Ammon's horn (tissue), 1 donor: ENCODE measurements at regions not wholly inside any gene's neighbourhood (a gene's known extent, or its start where the extent isn't known, plus 50 kb on each side); places are given as distances from the start of the nearest gene placed in this dataset.
"Not testable (repeated sequence)": the region's sequence is repeated elsewhere in the genome, so short reads cannot be mapped to it uniquely, and the experiment has no call there.

Experiments
- DNase-seq: peaks from one replicate; pipeline ENCODE4 v3.0.0-alpha.2; 2016; ENCODE audit warnings: low spot score

- no peak for DNase-seq
Measured at GRCh38 chr12:127473766-127474165, 793.2 kb upstream of the TMEM132C start.

- DNase-seq, result no peak
Measured at GRCh38 chr12:127479256-127479655, 787.7 kb upstream of the TMEM132C start.

DNA sequence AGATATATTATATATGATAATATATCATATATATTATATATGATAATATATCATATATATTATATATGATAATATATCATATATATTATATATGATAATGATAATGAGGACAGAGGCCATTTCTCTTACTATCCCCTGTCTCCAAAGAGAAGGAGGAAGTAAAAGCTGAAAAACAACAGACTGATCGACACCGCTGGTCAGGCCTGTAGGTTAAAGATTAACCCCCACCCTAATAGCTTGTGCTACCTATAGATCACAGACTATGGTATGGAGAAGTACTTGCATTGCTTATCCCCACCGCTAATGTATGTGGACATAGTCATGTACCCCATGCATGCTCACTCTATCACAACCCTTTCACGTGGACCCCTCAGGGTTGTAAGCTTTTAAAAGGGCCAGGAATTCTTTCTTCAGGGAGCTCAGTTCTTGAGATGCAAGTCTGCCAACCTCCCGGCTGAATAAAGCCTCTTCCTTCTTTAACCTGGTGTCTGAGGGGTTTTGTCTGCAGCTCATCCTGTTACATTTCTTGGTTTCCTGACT is 786.1 kb upstream of the TMEM132C start:
- DNase-seq, result no peak

GRCh38 chr12:127482950-127483349 is 784.0 kb upstream of the TMEM132C start:
- DNase-seq, result no peak

- no peak for DNase-seq
Measured at GRCh38 chr12:127485528-127485927, 781.4 kb upstream of the TMEM132C start.

GRCh38 chr12:127487031-127487430 is 779.9 kb upstream of the TMEM132C start:
- DNase-seq, result no peak

- DNase-seq, result no peak
Measured at GRCh38 chr12:127489061-127489460, 777.9 kb upstream of the TMEM132C start.

GRCh38 chr12:127494961-127495915 is 771.7 kb upstream of the TMEM132C start:
- peak; percentile 9 for DNase-seq

GRCh38 chr12:127496255-127496654 is 770.7 kb upstream of the TMEM132C start:
- no peak for DNase-seq

DNA sequence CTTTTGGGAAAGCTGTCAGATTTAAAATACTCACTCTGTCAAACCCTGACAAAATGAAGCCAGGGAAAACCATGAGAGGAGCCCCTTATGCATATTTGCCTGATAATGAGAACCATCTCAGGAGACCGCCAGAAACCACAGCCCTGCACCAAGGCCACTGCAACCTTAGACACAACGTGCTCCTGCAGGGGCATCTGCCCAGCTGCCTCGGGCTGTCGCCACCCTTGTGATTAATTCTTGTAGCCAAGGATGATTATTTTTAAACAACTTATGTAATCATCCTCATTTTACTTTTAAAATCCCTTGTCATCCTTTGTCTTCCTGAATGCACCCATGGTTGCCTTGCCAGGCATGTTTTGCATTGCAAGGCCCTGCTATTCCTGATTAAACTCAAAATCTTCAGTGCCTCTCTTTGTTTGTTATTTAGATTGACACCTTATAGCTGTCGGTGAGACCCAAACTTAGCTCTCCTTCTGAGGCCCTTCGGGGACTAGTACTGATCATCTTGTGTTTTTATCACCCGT is 766.4 kb upstream of the TMEM132C start:
- no peak for DNase-seq

DNA sequence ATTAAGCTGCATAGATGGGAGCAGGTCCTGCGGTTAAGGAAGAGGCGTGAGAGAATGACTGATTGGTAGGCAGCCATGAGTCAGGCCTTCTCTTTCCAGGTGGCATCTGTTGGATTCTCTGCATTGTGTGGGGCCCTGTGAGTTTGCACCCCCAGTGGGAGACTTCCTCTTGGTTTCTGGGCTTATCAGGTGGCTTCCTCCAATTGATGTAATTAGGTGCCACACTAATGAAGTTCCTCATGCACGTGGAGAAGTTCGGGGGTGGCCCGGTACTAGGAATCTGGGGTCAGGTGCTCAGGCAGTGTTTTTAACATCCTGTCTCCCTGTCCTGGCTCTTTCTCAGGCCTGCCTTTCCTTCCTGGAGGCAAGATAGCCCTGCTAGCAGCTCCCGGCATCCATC is 765.1 kb upstream of the TMEM132C start:
- DNase-seq, result no peak

GRCh38 chr12:127503246-127503645 is 763.7 kb upstream of the TMEM132C start:
- no peak for DNase-seq

DNA sequence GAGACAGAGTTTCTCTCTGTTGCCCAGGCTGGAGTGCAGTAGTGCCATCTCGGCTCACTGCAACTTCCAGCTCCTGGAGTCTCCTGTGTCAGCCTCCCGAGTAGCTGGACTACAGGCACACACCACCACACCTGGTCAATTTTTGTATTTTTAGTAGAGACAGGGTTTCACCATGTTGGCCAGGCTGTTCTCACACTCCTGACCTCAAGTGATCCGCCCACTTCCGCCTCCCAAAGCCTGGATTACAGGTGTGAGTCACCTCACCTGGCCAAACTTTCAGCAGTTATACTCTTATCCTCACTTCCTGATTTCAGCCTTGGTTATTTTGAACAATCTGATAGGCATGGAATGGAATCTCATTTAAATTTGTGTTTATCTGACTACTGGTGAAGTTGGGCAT is 763.0 kb upstream of the TMEM132C start:
- not testable (repeated sequence) for DNase-seq

- no peak for DNase-seq
Measured at GRCh38 chr12:127504874-127505273, 762.1 kb upstream of the TMEM132C start.

DNA sequence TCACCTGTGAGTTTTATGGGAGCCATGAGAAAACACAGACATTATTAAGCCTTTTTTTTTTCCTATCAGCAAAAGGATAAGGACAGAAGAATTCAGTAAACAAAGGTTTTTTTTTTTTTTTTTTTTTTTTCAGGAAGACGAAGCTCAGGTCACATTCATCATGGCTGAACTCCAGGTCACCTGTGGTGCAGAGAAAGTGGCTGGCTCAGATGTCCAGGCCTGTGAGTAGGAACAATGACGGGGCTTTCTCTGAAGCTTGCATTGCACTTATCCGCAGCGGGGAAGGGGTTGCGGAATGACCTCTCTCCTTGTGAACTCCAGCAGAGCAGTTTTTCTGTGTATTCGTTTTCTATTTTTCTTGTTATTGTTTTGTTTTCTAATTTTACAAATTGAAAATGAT is 759.6 kb upstream of the TMEM132C start:
- DNase-seq, result no peak

DNA sequence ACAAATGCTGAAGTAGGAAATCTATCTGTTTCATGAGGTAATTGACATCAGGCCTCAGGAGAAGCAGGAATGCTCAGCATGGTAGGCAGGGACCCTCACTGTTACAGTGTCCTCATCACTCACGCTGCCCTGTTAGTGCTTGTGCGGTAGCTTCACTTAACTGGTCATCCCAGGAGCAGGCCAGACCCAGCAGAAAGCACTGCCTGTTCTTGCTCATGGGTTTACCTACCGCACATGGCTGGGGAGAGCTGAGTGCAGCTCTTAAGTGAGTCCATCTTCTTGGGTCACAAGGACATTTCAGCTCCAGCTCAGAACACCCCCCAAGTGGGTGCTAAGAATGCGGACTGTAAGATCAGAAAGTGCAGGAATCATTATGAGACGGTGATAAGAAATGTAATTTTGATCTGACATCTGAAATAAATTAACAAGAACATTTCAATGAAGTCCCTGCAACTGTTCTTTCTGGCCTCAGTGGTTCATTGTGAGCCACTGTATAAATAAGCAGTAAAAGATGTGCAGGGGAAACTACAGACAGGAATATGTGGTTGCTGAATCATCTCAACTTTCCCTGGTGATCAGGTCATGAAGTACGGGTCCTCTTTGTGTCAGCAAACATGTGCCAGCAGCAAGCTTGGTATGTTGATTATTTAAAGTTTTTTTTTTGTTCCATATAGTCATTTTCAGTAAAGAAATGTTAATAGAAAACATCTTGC is 757.7 kb upstream of the TMEM132C start:
- DNase-seq, result no peak

DNA sequence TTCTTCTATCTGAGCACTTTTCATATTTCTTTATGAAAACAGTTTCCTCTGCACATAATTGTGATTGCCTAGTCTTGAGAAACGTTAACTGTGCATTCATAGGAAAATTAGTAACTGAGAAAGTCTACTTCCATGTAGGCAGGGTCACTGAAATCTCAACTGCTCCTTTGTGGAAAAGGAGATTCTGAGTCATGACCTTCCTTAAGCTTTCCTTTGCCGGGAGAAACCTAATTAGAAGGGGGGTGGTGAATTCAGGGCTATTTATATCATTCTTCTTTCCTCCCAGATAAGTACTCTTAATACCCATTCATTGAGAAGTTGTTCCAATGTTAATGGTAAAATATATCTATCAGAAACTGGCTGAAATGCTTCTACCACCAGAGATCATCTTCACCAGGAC is 751.0 kb upstream of the TMEM132C start:
- DNase-seq, result no peak

DNA sequence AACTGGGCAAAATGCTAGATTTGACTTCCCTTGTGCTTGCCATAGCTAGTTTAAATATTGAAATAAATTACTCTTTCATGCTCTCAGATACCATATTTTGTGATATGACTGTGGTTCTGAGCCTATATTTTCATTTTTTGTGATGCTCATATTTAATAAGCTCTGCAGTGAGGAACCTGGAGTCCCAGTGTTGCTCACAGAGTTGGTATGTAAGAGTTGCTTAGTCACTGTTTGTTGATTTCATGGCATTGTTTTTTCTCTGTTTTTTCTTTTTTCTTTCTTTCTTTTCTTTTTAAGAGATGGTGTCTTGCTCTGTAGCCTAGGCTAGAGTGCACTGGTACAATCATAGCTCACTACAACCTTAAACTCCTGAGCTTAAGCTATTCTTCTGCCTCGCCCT is 750.5 kb upstream of the TMEM132C start:
- no peak for DNase-seq

DNA sequence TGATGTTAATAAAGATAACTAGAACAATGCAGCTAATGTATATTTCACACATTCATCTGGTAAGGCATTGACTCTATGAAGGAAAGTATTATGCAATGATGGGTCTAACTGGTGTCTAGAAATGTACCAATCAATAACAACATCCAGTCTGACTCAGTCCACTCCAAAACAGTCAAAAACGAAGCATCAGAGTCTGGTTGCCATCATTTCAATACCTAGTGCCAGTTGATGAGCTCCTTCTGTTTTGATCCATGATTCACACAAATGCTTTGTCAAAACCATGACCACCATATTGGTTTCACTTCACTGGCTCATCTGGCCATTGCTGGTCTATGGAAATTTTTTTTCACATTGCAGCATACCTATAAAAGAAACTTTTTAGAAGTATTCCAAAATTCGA is 747.2 kb upstream of the TMEM132C start:
- no peak for DNase-seq

GRCh38 chr12:127526925-127527324 is 740.0 kb upstream of the TMEM132C start:
- no peak for DNase-seq

DNA sequence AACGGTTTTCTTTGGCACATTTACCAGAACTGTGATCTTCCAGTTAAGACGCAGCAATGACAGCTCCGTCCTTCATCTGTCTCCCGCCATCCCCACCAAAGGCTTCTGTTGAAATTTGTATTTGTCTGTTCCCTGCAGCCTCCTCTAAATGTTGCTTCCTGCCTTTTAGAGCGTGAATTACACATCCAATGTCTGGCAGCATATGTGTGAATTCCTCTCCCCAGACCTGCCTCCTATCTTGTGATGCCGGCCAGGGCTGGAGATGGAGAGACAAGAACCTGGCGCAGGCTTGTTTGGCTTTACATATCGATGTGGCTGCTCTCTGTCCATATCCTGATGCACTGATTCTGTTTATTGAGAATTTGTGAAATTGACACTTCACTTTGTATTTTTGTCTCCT is 738.4 kb upstream of the TMEM132C start:
- no peak for DNase-seq

GRCh38 chr12:127531542-127531941 is 735.4 kb upstream of the TMEM132C start:
- DNase-seq, result no peak

DNA sequence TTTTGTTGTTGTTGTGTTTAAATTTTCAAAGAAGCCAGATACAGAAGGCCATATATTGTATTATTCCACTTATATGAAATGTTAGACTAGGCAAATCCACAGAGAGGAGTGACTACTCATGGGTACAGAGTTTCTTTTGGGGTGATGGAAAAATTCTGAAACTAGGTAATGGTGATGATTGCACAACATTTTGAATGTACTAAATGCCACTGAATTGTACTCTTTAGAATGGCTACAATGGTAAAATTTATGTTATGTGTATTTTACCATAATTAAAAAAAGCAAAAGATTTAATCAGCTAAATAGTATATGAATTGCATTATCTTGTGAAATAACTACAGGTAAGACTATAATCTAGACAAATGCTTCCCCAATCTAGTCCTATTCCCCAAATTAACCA is 733.6 kb upstream of the TMEM132C start:
- no peak for DNase-seq
